HG02870 (cell line): ENCODE measurements at regions not wholly inside any gene's neighbourhood (a gene's known extent, or its start where the extent isn't known, plus 50 kb on each side); places are given as distances from the start of the nearest gene placed in this dataset.

Experiments used
- ATAC-seq: cut with Tn5 transposase; IDR thresholded peaks from one replicate; pipeline ENCODE4 v1.9.1; 2021; ENCODE audit warnings: mild to moderate bottlenecking, moderate library complexity; ENCODE audit not compliant: unreplicated experiment

GRCh38 chr22:47943729-47944700 lies 1181.6 kb downstream of the TBC1D22A start:
- ATAC-seq: no peak

- no peak for ATAC-seq
These were observed 1177.8 kb downstream of the TBC1D22A start for GRCh38 chr22:47940211-47940610.

GRCh38 chr22:47933891-47934290 lies 1171.4 kb downstream of the TBC1D22A start:
- ATAC-seq: no peak

GRCh38 chr22:47933226-47933625 lies 1170.8 kb downstream of the TBC1D22A start:
- no peak for ATAC-seq

- no peak for ATAC-seq
These were observed 1167.3 kb downstream of the TBC1D22A start for GRCh38 chr22:47929646-47930185.

GRCh38 chr22:47929073-47929472 lies 1166.6 kb downstream of the TBC1D22A start:
- no peak for ATAC-seq

- no peak for ATAC-seq
These were observed 1166.2 kb downstream of the TBC1D22A start for GRCh38 chr22:47928631-47929030.

- ATAC-seq: no peak
These were observed 1165.3 kb downstream of the TBC1D22A start for GRCh38 chr22:47927648-47928210.

GRCh38 chr22:47923011-47923427 lies 1160.6 kb downstream of the TBC1D22A start:
- no peak for ATAC-seq

- no peak for ATAC-seq
These were observed 1159.5 kb downstream of the TBC1D22A start for GRCh38 chr22:47921906-47922305.

- ATAC-seq: no peak
These were observed 1158.0 kb downstream of the TBC1D22A start for GRCh38 chr22:47920380-47920959.

GRCh38 chr22:47919893-47920292 lies 1157.4 kb downstream of the TBC1D22A start:
- no peak for ATAC-seq

GRCh38 chr22:47919001-47919441 lies 1156.6 kb downstream of the TBC1D22A start:
- ATAC-seq: no peak

- ATAC-seq: peak; percentile 53
These were observed 1155.9 kb downstream of the TBC1D22A start for GRCh38 chr22:47918276-47918921.

GRCh38 chr22:47914481-47915097 lies 1152.1 kb downstream of the TBC1D22A start:
- ATAC-seq: no peak

GRCh38 chr22:47902646-47903180 lies 1140.3 kb downstream of the TBC1D22A start:
- no peak for ATAC-seq

GRCh38 chr22:47901911-47902310 lies 1139.5 kb downstream of the TBC1D22A start:
- no peak for ATAC-seq

GRCh38 chr22:47899894-47900293 lies 1137.4 kb downstream of the TBC1D22A start:
- ATAC-seq: no peak

- no peak for ATAC-seq
These were observed 1136.5 kb downstream of the TBC1D22A start for GRCh38 chr22:47898946-47899345.

GRCh38 chr22:47891609-47892008 lies 1129.2 kb downstream of the TBC1D22A start:
- ATAC-seq: no peak
